ENCODE measurements at regions not wholly inside any gene's neighbourhood (a gene's known extent, or its start where the extent isn't known, plus 50 kb on each side); places are given as distances from the start of the nearest gene placed in this dataset.

GRCh38 chr13:47798194-47798593 is 202.9 kb downstream of the SUCLA2 start:
- ChIA-PET POLR2A (no interaction called here), CTCF (no interaction called here)
- Histone ChIP-seq H3K36me3 (ENCODE audit: insufficient read depth, low read length) (no peaks in the 10 kb centered on the region), H3K9me3 (ENCODE audit: control insufficient read depth in 1 of 2, insufficient read depth in 1 of 2, low read length in 2 of 2) (no peaks in the 10 kb centered on the region), H3K4me1 (ENCODE audit: insufficient read depth, low read length) (no peaks in the 10 kb centered on the region), H3K27ac (ENCODE audit: low read depth in 1 of 2, low read length in 2 of 2) (no peak overlapping the region), H3K27me3 (ENCODE audit: control insufficient read depth in 1 of 2, insufficient read depth in 2 of 2, low read length in 2 of 2) (no peaks in the 10 kb centered on the region), H3K4me3 (ENCODE audit: low read length) (no peak overlapping the region)
- peaks cover 3% of the 10 kb centered on the region for H3K9me3 Mint-ChIP-seq
- peaks cover 5% of the 10 kb centered on the region for H3K27me3 Mint-ChIP-seq
- no peaks in the 10 kb centered on the region for H3K36me3 Mint-ChIP-seq (ENCODE audit: low read depth)
- DNase-seq (no peak), ATAC-seq (ENCODE audit: poor library complexity) (no peak)
- H3K4me3 Mint-ChIP-seq = no peak overlapping the region
- no peak overlapping the region for H3K27ac Mint-ChIP-seq
- no peaks in the 10 kb centered on the region for H3K4me1 Mint-ChIP-seq (ENCODE audit: low read depth)
- TF ChIP-seq, protein P1, sequence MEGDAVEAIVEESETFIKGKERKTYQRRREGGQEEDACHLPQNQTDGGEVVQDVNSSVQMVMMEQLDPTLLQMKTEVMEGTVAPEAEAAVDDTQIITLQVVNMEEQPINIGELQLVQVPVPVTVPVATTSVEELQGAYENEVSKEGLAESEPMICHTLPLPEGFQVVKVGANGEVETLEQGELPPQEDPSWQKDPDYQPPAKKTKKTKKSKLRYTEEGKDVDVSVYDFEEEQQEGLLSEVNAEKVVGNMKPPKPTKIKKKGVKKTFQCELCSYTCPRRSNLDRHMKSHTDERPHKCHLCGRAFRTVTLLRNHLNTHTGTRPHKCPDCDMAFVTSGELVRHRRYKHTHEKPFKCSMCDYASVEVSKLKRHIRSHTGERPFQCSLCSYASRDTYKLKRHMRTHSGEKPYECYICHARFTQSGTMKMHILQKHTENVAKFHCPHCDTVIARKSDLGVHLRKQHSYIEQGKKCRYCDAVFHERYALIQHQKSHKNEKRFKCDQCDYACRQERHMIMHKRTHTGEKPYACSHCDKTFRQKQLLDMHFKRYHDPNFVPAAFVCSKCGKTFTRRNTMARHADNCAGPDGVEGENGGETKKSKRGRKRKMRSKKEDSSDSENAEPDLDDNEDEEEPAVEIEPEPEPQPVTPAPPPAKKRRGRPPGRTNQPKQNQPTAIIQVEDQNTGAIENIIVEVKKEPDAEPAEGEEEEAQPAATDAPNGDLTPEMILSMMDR (IDR thresholded peaks at IDR 0.05) = no peak
- intact Hi-C loops (cut with DNase I, micrococcal nuclease) = no loop called here

GRCh38 chr13:47796816-47797215 is 204.3 kb downstream of the SUCLA2 start:
- H3K4me1 ChIP-seq (ENCODE audit: insufficient read depth, low read length) = no peaks in the 10 kb centered on the region
- H3K9me3 ChIP-seq (ENCODE audit: control insufficient read depth in 1 of 2, insufficient read depth in 1 of 2, low read length in 2 of 2) = no peaks in the 10 kb centered on the region
- CTCF ChIA-PET = no interaction called here
- H3K9me3 Mint-ChIP-seq = peaks cover 4% of the 10 kb centered on the region
- DNase-seq (no peak), ATAC-seq (ENCODE audit: poor library complexity) (no peak)
- no peaks in the 10 kb centered on the region for H3K4me1 Mint-ChIP-seq (ENCODE audit: low read depth)
- intact Hi-C loops (cut with DNase I, micrococcal nuclease) = no loop called here
- POLR2A ChIA-PET = no interaction called here
- peaks cover 5% of the 10 kb centered on the region for H3K27me3 Mint-ChIP-seq
- TF ChIP-seq, protein P1 (IDR thresholded peaks at IDR 0.05) = no peak
- no peaks in the 10 kb centered on the region for H3K36me3 ChIP-seq (ENCODE audit: insufficient read depth, low read length)
- H3K36me3 Mint-ChIP-seq (ENCODE audit: low read depth) = no peaks in the 10 kb centered on the region
- no peaks in the 10 kb centered on the region for H3K27me3 ChIP-seq (ENCODE audit: control insufficient read depth in 1 of 2, insufficient read depth in 2 of 2, low read length in 2 of 2)
- H3K27ac ChIP-seq (ENCODE audit: low read depth in 1 of 2, low read length in 2 of 2) = no peak overlapping the region
- no peak overlapping the region for H3K4me3 ChIP-seq (ENCODE audit: low read length)
- no peak overlapping the region for H3K4me3 Mint-ChIP-seq
- H3K27ac Mint-ChIP-seq = no peak overlapping the region

DNA sequence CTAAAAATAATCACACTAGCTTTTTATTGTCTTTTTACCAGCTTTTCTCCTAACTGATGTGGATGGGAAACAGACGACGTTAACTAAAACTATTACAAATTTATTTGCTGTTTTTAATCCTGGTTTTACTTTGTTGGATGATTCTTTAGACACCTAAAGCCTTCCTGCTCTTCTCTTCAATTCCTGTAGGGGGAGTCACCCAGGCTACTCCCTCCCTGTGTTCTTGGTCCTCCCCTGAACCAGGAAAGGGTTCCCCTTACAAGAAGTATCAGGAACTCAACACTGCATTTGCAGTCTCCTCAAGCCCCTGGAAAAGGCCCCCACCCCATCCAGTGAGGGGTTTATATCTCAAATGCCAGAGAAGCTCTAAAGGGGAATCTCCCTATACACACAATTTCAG is 206.1 kb downstream of the SUCLA2 start:
- POLR2A ChIA-PET = no interaction called here
- H3K27ac ChIP-seq (ENCODE audit: low read depth in 1 of 2, low read length in 2 of 2) = no peak overlapping the region
- Mint-ChIP-seq H3K4me1 (ENCODE audit: low read depth) (no peaks in the 10 kb centered on the region), H3K4me3 (no peak overlapping the region), H3K9me3 (peaks cover 6% of the 10 kb centered on the region), H3K27ac (no peak overlapping the region), H3K36me3 (ENCODE audit: low read depth) (no peaks in the 10 kb centered on the region), H3K27me3 (peaks cover 5% of the 10 kb centered on the region)
- no peak overlapping the region for H3K4me3 ChIP-seq (ENCODE audit: low read length)
- peaks cover 8 to 9% of the 10 kb centered on the region in 2 experiments for H3K9me3 ChIP-seq (ENCODE audit: control insufficient read depth in 1 of 2, insufficient read depth in 1 of 2, low read length in 2 of 2)
- ATAC-seq (ENCODE audit: poor library complexity) = no peak
- intact Hi-C loops (cut with DNase I, micrococcal nuclease) = no loop called here
- no peaks in the 10 kb centered on the region for H3K27me3 ChIP-seq (ENCODE audit: control insufficient read depth in 1 of 2, insufficient read depth in 2 of 2, low read length in 2 of 2)
- CTCF ChIA-PET = no interaction called here
- no peak for DNase-seq
- TF ChIP-seq, protein P1 (IDR thresholded peaks at IDR 0.05) = peak; percentile 22
- no peaks in the 10 kb centered on the region for H3K4me1 ChIP-seq (ENCODE audit: insufficient read depth, low read length)
- H3K36me3 ChIP-seq (ENCODE audit: insufficient read depth, low read length) = no peaks in the 10 kb centered on the region
